ENCODE measurements at regions not wholly inside any gene's neighbourhood (a gene's known extent, or its start where the extent isn't known, plus 50 kb on each side); places are given as distances from the start of the nearest gene placed in this dataset.

DNA sequence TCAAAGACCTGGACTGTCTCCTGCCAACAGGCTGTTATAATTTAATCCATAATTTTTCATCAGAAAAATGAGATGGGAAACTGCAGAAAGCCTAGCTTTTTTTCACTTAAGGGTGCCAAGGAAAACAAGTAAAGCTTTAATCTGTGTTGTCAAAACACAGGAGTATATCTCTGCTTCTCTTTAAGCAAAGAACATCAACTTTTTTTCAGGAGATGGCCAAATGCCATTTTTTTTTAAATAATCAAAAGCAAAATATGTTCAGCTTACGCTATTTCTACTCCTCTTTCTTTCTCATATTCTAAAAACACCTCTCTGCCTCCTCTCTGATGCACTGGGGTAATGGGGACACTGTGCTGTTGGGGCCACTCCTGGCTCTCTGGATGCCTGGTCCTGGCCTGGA is 73.1 kb upstream of the NXPH2 start:
- TF ChIP-seq FOXP2 (optimal IDR thresholded peaks at IDR 0.05; ENCODE audit: control extremely low read depth, extremely low read length, insufficient read depth) = no peak
- no peak for TF ChIP-seq EZH2 (IDR thresholded peaks at IDR 0.05)
- TF ChIP-seq POLR2AphosphoS5 (IDR thresholded peaks at IDR 0.05; ENCODE audit: borderline replicate concordance, low read depth, low read length) = no peak
